ENCODE measurements at regions not wholly inside any gene's neighbourhood (a gene's known extent, or its start where the extent isn't known, plus 50 kb on each side); places are given as distances from the start of the nearest gene placed in this dataset.

DNA sequence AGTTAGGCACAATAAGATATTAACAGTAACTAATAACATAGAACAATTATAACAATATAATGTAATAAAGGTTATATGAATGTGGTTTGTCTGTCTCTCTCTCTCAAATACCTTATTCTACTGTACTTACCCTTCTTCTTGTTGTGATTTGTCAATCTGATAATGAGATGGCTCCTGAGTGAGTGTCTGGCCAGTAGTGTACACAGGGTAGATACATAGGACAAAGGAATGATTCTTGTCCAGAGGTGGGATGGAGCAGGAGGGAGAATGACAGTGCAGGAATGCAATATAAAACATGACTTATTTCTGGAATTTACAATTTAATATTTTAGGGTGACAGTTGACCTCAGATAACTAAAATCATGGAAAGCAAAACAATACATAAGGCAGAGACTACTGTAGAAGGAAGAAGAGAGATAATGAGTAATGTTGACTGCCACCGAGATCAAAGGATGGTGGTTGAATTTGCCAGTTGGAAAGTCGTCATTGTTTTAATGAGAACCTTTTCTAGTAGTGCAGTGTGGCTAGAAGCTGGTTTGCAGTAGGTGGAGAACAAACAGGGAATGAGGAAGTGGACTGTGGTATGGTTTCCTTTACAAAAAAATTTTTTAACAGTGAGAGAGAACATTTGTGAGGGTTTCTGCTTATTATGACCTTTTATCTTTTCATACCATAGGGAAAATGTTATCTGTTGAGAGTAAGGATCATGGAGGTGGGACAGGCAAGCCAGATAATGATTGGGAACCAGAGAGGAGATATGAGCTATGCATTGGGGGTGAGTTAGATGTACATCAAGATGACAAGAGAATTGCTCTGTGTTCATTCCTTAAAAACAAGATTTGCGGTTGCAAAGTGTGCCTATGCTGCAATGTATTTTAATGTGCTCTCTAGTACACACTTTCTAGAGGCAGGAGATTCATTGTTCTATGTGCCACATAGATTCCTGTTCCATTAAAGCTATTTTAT, 458.3 kb downstream of the BTG1 start:
- TF ChIP-seq, protein P1, sequence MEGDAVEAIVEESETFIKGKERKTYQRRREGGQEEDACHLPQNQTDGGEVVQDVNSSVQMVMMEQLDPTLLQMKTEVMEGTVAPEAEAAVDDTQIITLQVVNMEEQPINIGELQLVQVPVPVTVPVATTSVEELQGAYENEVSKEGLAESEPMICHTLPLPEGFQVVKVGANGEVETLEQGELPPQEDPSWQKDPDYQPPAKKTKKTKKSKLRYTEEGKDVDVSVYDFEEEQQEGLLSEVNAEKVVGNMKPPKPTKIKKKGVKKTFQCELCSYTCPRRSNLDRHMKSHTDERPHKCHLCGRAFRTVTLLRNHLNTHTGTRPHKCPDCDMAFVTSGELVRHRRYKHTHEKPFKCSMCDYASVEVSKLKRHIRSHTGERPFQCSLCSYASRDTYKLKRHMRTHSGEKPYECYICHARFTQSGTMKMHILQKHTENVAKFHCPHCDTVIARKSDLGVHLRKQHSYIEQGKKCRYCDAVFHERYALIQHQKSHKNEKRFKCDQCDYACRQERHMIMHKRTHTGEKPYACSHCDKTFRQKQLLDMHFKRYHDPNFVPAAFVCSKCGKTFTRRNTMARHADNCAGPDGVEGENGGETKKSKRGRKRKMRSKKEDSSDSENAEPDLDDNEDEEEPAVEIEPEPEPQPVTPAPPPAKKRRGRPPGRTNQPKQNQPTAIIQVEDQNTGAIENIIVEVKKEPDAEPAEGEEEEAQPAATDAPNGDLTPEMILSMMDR (IDR thresholded peaks at IDR 0.05; ENCODE audit: poor library complexity) = no peak
- TF ChIP-seq EZH2 (IDR thresholded peaks at IDR 0.05; ENCODE audit: borderline replicate concordance) (no peak), EZH2phosphoT487 (IDR thresholded peaks at IDR 0.05; ENCODE audit: low read depth, severe bottlenecking, unreplicated experiment) (no peak)

All from hepatocyte (in vitro differentiated cells).